ENCODE measurements at regions not wholly inside any gene's neighbourhood (a gene's known extent, or its start where the extent isn't known, plus 50 kb on each side); places are given as distances from the start of the nearest gene placed in this dataset.

DNA sequence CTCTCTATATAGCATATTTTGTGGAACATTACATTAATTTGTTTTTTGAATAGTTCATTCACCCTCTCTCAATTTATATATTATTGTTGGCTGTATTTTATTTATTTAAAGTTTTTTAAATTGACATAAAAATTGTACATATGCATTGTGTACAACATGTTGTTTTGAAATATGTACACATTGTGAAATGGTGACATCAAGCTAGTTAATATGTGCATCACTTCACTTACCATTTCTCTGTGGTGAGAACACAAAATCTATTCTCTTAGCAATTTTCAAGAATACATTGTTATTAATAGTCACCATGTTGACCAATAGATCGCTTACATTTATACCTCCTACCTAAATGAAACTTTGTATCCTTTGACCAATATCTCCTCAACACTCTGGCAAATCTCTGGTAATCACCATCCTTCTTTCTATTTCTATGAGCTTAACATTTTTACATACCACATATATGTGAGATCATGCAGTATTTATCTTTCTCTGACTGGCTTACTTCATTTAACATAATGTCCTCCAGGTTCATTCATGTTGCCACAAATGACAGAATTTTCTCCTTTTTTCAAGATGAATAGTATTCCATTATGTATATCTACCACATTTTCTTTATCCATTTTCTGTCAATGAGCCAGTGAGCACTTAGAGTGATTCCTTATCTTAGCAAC is 180.9 kb upstream of the DEPDC1 start:
- Mint-ChIP-seq H3K4me1 (ENCODE audit: low read depth) (no peaks in the 10 kb centered on the region), H3K4me3 (no peak overlapping the region), H3K36me3 (ENCODE audit: low read depth) (no peaks in the 10 kb centered on the region), H3K9me3 (peaks cover 6% of the 10 kb centered on the region), H3K27me3 (no peaks in the 10 kb centered on the region), H3K27ac (no peak overlapping the region)
- no peak overlapping the region for H3K4me3 ChIP-seq (ENCODE audit: low read length)
- ChIA-PET CTCF (no interaction called here), POLR2A (no interaction called here)
- intact Hi-C loops (cut with DNase I, micrococcal nuclease): no loop called here
- DNase-seq (no peak), ATAC-seq (ENCODE audit: poor library complexity) (no peak)
- TF ChIP-seq, protein P1, sequence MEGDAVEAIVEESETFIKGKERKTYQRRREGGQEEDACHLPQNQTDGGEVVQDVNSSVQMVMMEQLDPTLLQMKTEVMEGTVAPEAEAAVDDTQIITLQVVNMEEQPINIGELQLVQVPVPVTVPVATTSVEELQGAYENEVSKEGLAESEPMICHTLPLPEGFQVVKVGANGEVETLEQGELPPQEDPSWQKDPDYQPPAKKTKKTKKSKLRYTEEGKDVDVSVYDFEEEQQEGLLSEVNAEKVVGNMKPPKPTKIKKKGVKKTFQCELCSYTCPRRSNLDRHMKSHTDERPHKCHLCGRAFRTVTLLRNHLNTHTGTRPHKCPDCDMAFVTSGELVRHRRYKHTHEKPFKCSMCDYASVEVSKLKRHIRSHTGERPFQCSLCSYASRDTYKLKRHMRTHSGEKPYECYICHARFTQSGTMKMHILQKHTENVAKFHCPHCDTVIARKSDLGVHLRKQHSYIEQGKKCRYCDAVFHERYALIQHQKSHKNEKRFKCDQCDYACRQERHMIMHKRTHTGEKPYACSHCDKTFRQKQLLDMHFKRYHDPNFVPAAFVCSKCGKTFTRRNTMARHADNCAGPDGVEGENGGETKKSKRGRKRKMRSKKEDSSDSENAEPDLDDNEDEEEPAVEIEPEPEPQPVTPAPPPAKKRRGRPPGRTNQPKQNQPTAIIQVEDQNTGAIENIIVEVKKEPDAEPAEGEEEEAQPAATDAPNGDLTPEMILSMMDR (IDR thresholded peaks at IDR 0.05): no peak
- H3K36me3 ChIP-seq (ENCODE audit: insufficient read depth, low read length): no peaks in the 10 kb centered on the region
- no peak overlapping the region for H3K27ac ChIP-seq (ENCODE audit: low read depth in 1 of 2, low read length in 2 of 2)
- no peaks in the 10 kb centered on the region for H3K9me3 ChIP-seq (ENCODE audit: control insufficient read depth in 1 of 2, insufficient read depth in 1 of 2, low read length in 2 of 2)
- H3K27me3 ChIP-seq (ENCODE audit: control insufficient read depth in 1 of 2, insufficient read depth in 2 of 2, low read length in 2 of 2): no peaks in the 10 kb centered on the region
- H3K4me1 ChIP-seq (ENCODE audit: insufficient read depth, low read length): no peaks in the 10 kb centered on the region

DNA sequence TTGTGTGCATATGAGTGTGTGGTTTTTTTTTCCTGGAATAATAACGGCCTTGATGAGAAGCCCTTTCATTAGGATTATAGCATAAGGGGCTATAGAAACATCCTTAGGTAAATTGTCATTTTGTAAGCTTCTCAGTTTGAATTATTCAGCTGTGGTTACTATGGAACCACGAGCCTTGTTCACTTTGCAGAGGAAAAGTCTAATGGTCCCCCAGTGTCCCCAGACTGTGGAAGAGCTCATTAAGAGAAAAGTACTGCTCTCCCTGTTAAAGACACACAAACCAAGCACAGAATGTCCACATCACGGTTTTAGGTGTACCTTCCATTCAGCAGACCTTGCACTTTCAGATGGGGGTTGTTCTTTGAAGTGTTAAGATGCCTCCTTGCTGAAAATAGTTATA is 199.3 kb upstream of the DEPDC1 start:
- ChIA-PET CTCF (no interaction called here), POLR2A (no interaction called here)
- Mint-ChIP-seq H3K4me3 (no peak overlapping the region), H3K27me3 (no peaks in the 10 kb centered on the region), H3K4me1 (ENCODE audit: low read depth) (no peaks in the 10 kb centered on the region), H3K27ac (no peak overlapping the region), H3K9me3 (no peaks in the 10 kb centered on the region), H3K36me3 (ENCODE audit: low read depth) (no peaks in the 10 kb centered on the region)
- Histone ChIP-seq H3K27ac (ENCODE audit: low read depth in 1 of 2, low read length in 2 of 2) (no peak overlapping the region), H3K27me3 (ENCODE audit: control insufficient read depth in 1 of 2, insufficient read depth in 2 of 2, low read length in 2 of 2) (no peaks in the 10 kb centered on the region), H3K36me3 (ENCODE audit: insufficient read depth, low read length) (no peaks in the 10 kb centered on the region), H3K4me3 (ENCODE audit: low read length) (no peak overlapping the region), H3K4me1 (ENCODE audit: insufficient read depth, low read length) (no peaks in the 10 kb centered on the region), H3K9me3 (ENCODE audit: control insufficient read depth in 1 of 2, insufficient read depth in 1 of 2, low read length in 2 of 2) (peaks cover 0 to 3% of the 10 kb centered on the region in 2 experiments)
- TF ChIP-seq, protein P1 (IDR thresholded peaks at IDR 0.05): no peak
- DNase-seq (no peak), ATAC-seq (ENCODE audit: poor library complexity) (no peak)
- intact Hi-C loops (cut with DNase I, micrococcal nuclease): no loop called here

DNA sequence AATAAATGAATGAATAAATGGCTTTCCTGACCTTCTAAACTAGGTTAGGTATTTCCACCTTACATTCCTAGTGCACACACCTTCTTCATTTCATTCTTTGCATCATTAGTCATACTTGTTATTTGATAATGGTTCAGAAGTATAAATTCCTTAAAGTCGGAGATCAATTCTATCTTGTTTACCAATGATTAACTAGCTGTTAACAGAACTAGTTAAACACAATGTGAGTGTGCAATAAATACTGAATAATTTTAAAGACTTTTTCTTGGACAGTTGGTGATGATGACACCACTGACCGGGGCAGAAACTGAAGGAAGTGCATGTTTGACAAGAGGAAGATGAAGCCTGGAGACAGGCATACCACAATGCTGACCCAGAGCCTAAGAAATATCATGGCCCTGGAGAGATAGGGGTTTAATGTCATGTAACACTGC is 207.1 kb upstream of the DEPDC1 start:
- H3K27ac Mint-ChIP-seq: no peak overlapping the region
- no peaks in the 10 kb centered on the region for H3K27me3 Mint-ChIP-seq
- TF ChIP-seq, protein P1 (IDR thresholded peaks at IDR 0.05): no peak
- Histone ChIP-seq H3K9me3 (ENCODE audit: control insufficient read depth in 1 of 2, insufficient read depth in 1 of 2, low read length in 2 of 2) (no peaks in the 10 kb centered on the region), H3K27ac (ENCODE audit: low read depth in 1 of 2, low read length in 2 of 2) (no peak overlapping the region), H3K4me1 (ENCODE audit: insufficient read depth, low read length) (no peaks in the 10 kb centered on the region), H3K36me3 (ENCODE audit: insufficient read depth, low read length) (no peaks in the 10 kb centered on the region), H3K27me3 (ENCODE audit: control insufficient read depth in 1 of 2, insufficient read depth in 2 of 2, low read length in 2 of 2) (no peaks in the 10 kb centered on the region), H3K4me3 (ENCODE audit: low read length) (no peak overlapping the region)
- ChIA-PET POLR2A (no interaction called here), CTCF (no interaction called here)
- H3K4me3 Mint-ChIP-seq: no peak overlapping the region
- no peaks in the 10 kb centered on the region for H3K36me3 Mint-ChIP-seq (ENCODE audit: low read depth)
- H3K9me3 Mint-ChIP-seq: peaks cover 5% of the 10 kb centered on the region
- H3K4me1 Mint-ChIP-seq (ENCODE audit: low read depth): no peaks in the 10 kb centered on the region
- no peak for DNase-seq
- ATAC-seq (ENCODE audit: poor library complexity): no peak
- intact Hi-C loops (cut with DNase I, micrococcal nuclease): no loop called here
